ENCODE measurements at regions not wholly inside any gene's neighbourhood (a gene's known extent, or its start where the extent isn't known, plus 50 kb on each side); places are given as distances from the start of the nearest gene placed in this dataset.
A peak's percentile ranks its signal among the peaks of the same experiment; 100 is the strongest.

GRCh38 chr3:139281096-139281495 is 62.7 kb upstream of the MRPS22 start:
- POLR2A ChIA-PET = interaction anchor here (1.0 to 1.3 kb wide), 2 partner anchors 11 to 21 kb away, joined by 3 to 7 read pairs; no protein-coding TSS in a partner anchor

GRCh38 chr3:139281522-139282196 is 62.2 kb upstream of the MRPS22 start:
- no peak for DNase-seq (ENCODE audit: low read depth, low spot score)
- CTCF ChIA-PET = interaction anchor here (0.8 to 0.9 kb wide), 2 partner anchors 10 to 169 kb away, joined by 3 to 6 read pairs; no protein-coding TSS in a partner anchor

More at GRCh38 chr3:139281096-139281495, 62.7 kb upstream of the MRPS22 start:
- no peak for TF ChIP-seq CTCF (IDR thresholded peaks at IDR 0.05; ENCODE audit: insufficient read depth, low read length, missing control alignments)
- H3K4me3 ChIP-seq (ENCODE audit: low read depth, low read length) = peak overlapping the region; percentile 50; the same call in 1 of the 2 replicates
- no peak for DNase-seq (ENCODE audit: low read depth, low spot score)
- CTCF ChIA-PET = interaction anchor here (0.8 to 0.9 kb wide), 2 partner anchors 10 to 169 kb away, joined by 3 to 6 read pairs; no protein-coding TSS in a partner anchor

GRCh38 chr3:139283301-139283700 is 60.5 kb upstream of the MRPS22 start:
- POLR2A ChIA-PET = no interaction called here
- no peak overlapping the region for H3K4me3 ChIP-seq (ENCODE audit: low read depth, low read length)
- no peak for DNase-seq (ENCODE audit: low read depth, low spot score)
- CTCF ChIA-PET = no interaction called here
- no peak for TF ChIP-seq CTCF (IDR thresholded peaks at IDR 0.05; ENCODE audit: insufficient read depth, low read length, missing control alignments)

More at GRCh38 chr3:139281522-139282196, 62.2 kb upstream of the MRPS22 start:
- peak overlapping the region; percentile 50 for H3K4me3 ChIP-seq (ENCODE audit: low read depth, low read length)
- no peak for TF ChIP-seq CTCF (IDR thresholded peaks at IDR 0.05; ENCODE audit: insufficient read depth, low read length, missing control alignments)
- POLR2A ChIA-PET = interaction anchor here (1.0 to 1.3 kb wide), 2 partner anchors 10 to 20 kb away, joined by 3 to 7 read pairs; no protein-coding TSS in a partner anchor

GRCh38 chr3:139284221-139284620 is 59.6 kb upstream of the MRPS22 start:
- ChIA-PET CTCF (interaction anchor here (0.7 kb wide), 1 partner anchor 173 kb away, joined by 3 read pairs; no protein-coding TSS in a partner anchor), POLR2A (no interaction called here)
- TF ChIP-seq CTCF (IDR thresholded peaks at IDR 0.05; ENCODE audit: insufficient read depth, low read length, missing control alignments) = no peak
- no peak for DNase-seq (ENCODE audit: low read depth, low spot score)
- no peak overlapping the region for H3K4me3 ChIP-seq (ENCODE audit: low read depth, low read length)

- POLR2A ChIA-PET = no interaction called here
- CTCF ChIA-PET = interaction anchor here (1.0 kb wide), 1 partner anchor 9 kb away, joined by 3 read pairs; no protein-coding TSS in a partner anchor
These were observed 58.1 kb upstream of the MRPS22 start for GRCh38 chr3:139285691-139286090.

More at GRCh38 chr3:139285691-139286090, 58.1 kb upstream of the MRPS22 start:
- DNase-seq (ENCODE audit: low read depth, low spot score) = no peak
- no peak for TF ChIP-seq CTCF (IDR thresholded peaks at IDR 0.05; ENCODE audit: insufficient read depth, low read length, missing control alignments)
- H3K4me3 ChIP-seq (ENCODE audit: low read depth, low read length) = no peak overlapping the region
